ENCODE measurements at regions not wholly inside any gene's neighbourhood (a gene's known extent, or its start where the extent isn't known, plus 50 kb on each side); places are given as distances from the start of the nearest gene placed in this dataset.
"Not testable (repeated sequence)": the region's sequence is repeated elsewhere in the genome, so short reads cannot be mapped to it uniquely, and the experiment has no call there.

GRCh38 chr5:165028356-165028755, 1522.9 kb downstream of the MAT2B start:
- H3K4me3 ChIP-seq (ENCODE audit: low read length in 3 of 3) = no peak overlapping the region
- no peak overlapping the region for H3K27ac ChIP-seq (ENCODE audit: low read depth, low read length)
- no peaks in the 10 kb centered on the region for H3K36me3 ChIP-seq (ENCODE audit: control insufficient read depth in 3 of 3, insufficient read depth in 3 of 3, low read length in 3 of 3)
- H3K4me1 ChIP-seq (ENCODE audit: control insufficient read depth in 3 of 3, insufficient read depth in 3 of 3, low read length in 3 of 3) = no peaks in the 10 kb centered on the region
- H3K27me3 ChIP-seq (ENCODE audit: control insufficient read depth in 3 of 3, insufficient read depth in 3 of 3, low read length in 3 of 3) = no peaks in the 10 kb centered on the region
- no peak overlapping the region for H3K9ac ChIP-seq (ENCODE audit: low read depth in 1 of 3, low read length in 3 of 3)
- H3K9me3 ChIP-seq (ENCODE audit: control insufficient read depth in 3 of 3, low read length in 3 of 3) = no peaks in the 10 kb centered on the region

- H3K36me3 ChIP-seq (ENCODE audit: control insufficient read depth in 3 of 3, insufficient read depth in 3 of 3, low read length in 3 of 3) = no peaks in the 10 kb centered on the region
- H3K27me3 ChIP-seq (ENCODE audit: control insufficient read depth in 3 of 3, insufficient read depth in 3 of 3, low read length in 3 of 3) = no peaks in the 10 kb centered on the region
- no peak overlapping the region for H3K9ac ChIP-seq (ENCODE audit: low read depth in 1 of 3, low read length in 3 of 3)
- no peaks in the 10 kb centered on the region for H3K9me3 ChIP-seq (ENCODE audit: control insufficient read depth in 3 of 3, low read length in 3 of 3)
- no peaks in the 10 kb centered on the region for H3K4me1 ChIP-seq (ENCODE audit: control insufficient read depth in 3 of 3, insufficient read depth in 3 of 3, low read length in 3 of 3)
- no peak overlapping the region for H3K27ac ChIP-seq (ENCODE audit: low read depth, low read length)
- no peak overlapping the region for H3K4me3 ChIP-seq (ENCODE audit: low read length in 3 of 3)
Measured at GRCh38 chr5:165029099-165029870, 1523.9 kb downstream of the MAT2B start.

DNA sequence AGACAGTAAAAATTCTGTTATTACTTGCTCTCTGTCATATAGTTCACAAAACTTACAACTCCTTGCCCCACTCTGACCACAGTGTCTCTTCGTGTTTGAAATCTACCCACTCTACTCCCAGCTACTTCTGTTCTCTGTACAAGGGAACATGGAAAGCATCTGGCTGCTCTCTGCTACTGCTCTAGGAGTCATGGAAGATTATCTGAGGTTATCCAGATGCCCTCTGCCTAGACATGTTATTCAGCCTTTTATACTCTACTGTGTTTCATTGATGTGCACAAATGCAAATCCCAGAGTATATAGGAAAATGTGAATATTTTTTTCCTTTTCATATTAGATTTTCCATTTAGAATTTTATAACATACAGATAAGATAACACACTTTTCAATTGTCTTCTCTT, 1525.6 kb downstream of the MAT2B start:
- Histone ChIP-seq H3K9me3 (ENCODE audit: control insufficient read depth in 3 of 3, low read length in 3 of 3) (no peaks in the 10 kb centered on the region), H3K36me3 (ENCODE audit: control insufficient read depth in 3 of 3, insufficient read depth in 3 of 3, low read length in 3 of 3) (no peaks in the 10 kb centered on the region), H3K27ac (ENCODE audit: low read depth, low read length) (no peak overlapping the region), H3K4me3 (ENCODE audit: low read length in 3 of 3) (no peak overlapping the region), H3K27me3 (ENCODE audit: control insufficient read depth in 3 of 3, insufficient read depth in 3 of 3, low read length in 3 of 3) (no peaks in the 10 kb centered on the region), H3K9ac (ENCODE audit: low read depth in 1 of 3, low read length in 3 of 3) (no peak overlapping the region), H3K4me1 (ENCODE audit: control insufficient read depth in 3 of 3, insufficient read depth in 3 of 3, low read length in 3 of 3) (no peaks in the 10 kb centered on the region)

GRCh38 chr5:165031371-165031770, 1526.0 kb downstream of the MAT2B start:
- H3K4me3 ChIP-seq (ENCODE audit: low read length in 3 of 3) = no peak overlapping the region
- H3K4me1 ChIP-seq (ENCODE audit: control insufficient read depth in 3 of 3, insufficient read depth in 3 of 3, low read length in 3 of 3) = no peaks in the 10 kb centered on the region
- no peak overlapping the region for H3K9ac ChIP-seq (ENCODE audit: low read depth in 1 of 3, low read length in 3 of 3)
- H3K9me3 ChIP-seq (ENCODE audit: control insufficient read depth in 3 of 3, low read length in 3 of 3) = no peaks in the 10 kb centered on the region
- no peaks in the 10 kb centered on the region for H3K36me3 ChIP-seq (ENCODE audit: control insufficient read depth in 3 of 3, insufficient read depth in 3 of 3, low read length in 3 of 3)
- H3K27me3 ChIP-seq (ENCODE audit: control insufficient read depth in 3 of 3, insufficient read depth in 3 of 3, low read length in 3 of 3) = no peaks in the 10 kb centered on the region
- no peak overlapping the region for H3K27ac ChIP-seq (ENCODE audit: low read depth, low read length)

DNA sequence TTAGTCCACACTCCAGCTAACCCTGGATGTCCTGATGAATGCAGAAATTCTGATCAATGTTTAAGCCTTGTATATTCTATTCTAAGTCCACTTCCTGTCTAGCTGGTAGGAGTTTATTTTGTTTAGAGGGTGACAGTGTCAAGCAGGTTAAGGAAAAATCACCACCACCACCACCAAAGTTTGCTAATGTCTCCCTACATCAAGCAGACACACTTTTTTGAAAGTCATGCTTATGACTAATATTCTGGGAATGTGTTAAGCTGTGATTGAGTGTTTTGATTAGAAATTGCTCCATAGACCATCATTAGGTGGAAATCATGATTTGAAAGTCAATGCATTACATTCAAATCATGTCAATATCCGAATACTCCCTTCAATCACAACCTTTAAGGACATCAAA, 1530.1 kb downstream of the MAT2B start:
- H3K4me1 ChIP-seq (ENCODE audit: control insufficient read depth in 3 of 3, insufficient read depth in 3 of 3, low read length in 3 of 3) = no peaks in the 10 kb centered on the region
- no peak overlapping the region for H3K4me3 ChIP-seq (ENCODE audit: low read length in 3 of 3)
- no peaks in the 10 kb centered on the region for H3K27me3 ChIP-seq (ENCODE audit: control insufficient read depth in 3 of 3, insufficient read depth in 3 of 3, low read length in 3 of 3)
- H3K9me3 ChIP-seq (ENCODE audit: control insufficient read depth in 3 of 3, low read length in 3 of 3) = no peaks in the 10 kb centered on the region
- no peak overlapping the region for H3K27ac ChIP-seq (ENCODE audit: low read depth, low read length)
- no peaks in the 10 kb centered on the region for H3K36me3 ChIP-seq (ENCODE audit: control insufficient read depth in 3 of 3, insufficient read depth in 3 of 3, low read length in 3 of 3)
- no peak overlapping the region for H3K9ac ChIP-seq (ENCODE audit: low read depth in 1 of 3, low read length in 3 of 3)

DNA sequence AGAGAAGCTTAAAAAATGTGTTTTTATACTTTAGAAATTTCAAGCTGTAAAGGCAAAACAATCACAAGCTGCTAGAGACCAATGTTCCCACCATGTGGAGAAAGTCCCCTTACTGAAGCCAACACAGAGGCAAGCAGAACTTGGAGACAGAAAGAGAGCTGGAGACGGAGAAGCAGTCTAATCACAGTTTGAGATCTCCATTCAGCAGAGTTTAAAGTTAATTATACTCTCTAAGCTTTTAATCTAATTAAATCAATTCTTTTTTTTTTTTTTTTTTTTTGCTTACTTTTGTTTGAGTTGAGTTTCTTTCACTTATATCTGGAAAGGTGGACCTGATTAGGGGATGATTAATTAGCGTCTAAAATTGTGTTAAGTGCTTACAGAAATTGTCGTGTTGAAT, 1534.3 kb downstream of the MAT2B start:
- no peak overlapping the region for H3K27ac ChIP-seq (ENCODE audit: low read depth, low read length)
- H3K4me1 ChIP-seq (ENCODE audit: control insufficient read depth in 3 of 3, insufficient read depth in 3 of 3, low read length in 3 of 3) = no peaks in the 10 kb centered on the region
- no peak overlapping the region for H3K9ac ChIP-seq (ENCODE audit: low read depth in 1 of 3, low read length in 3 of 3)

DNA sequence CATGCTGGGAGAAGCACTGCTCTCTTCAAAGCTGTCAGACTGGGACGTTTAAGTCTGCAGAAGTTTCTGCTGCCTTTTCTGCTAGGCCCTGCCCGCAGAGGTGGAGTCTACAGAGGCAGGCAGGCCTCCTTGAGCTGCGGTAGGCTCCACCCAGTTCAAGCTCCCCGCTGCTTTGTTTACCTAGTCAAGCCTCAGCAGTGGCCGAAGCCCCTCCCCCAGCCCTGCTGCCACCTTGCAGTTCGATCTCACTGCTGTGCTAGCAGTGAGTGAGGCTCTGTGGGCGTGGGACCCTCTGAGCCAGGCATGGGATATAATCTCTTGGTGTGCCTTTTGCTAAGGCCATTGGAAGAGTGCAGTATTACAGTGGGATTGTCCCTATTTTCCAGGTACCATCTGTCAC, 1540.5 kb downstream of the MAT2B start:
- H3K27me3 ChIP-seq (ENCODE audit: control insufficient read depth in 3 of 3, insufficient read depth in 3 of 3, low read length in 3 of 3); H3K36me3 ChIP-seq (ENCODE audit: control insufficient read depth in 3 of 3, insufficient read depth in 3 of 3, low read length in 3 of 3); H3K4me1 ChIP-seq (ENCODE audit: control insufficient read depth in 3 of 3, insufficient read depth in 3 of 3, low read length in 3 of 3); H3K9ac ChIP-seq (ENCODE audit: low read depth in 1 of 3, low read length in 3 of 3); H3K9me3 ChIP-seq (ENCODE audit: control insufficient read depth in 3 of 3, low read length in 3 of 3); H3K27ac ChIP-seq (ENCODE audit: low read depth, low read length); H3K4me3 ChIP-seq (ENCODE audit: low read length in 3 of 3): not testable (repeated sequence)

More for the DNA sequence above, 1534.3 kb downstream of the MAT2B start:
- no peaks in the 10 kb centered on the region for H3K9me3 ChIP-seq (ENCODE audit: control insufficient read depth in 3 of 3, low read length in 3 of 3)
- no peak overlapping the region for H3K4me3 ChIP-seq (ENCODE audit: low read length in 3 of 3)
- no peaks in the 10 kb centered on the region for H3K27me3 ChIP-seq (ENCODE audit: control insufficient read depth in 3 of 3, insufficient read depth in 3 of 3, low read length in 3 of 3)
- no peaks in the 10 kb centered on the region for H3K36me3 ChIP-seq (ENCODE audit: control insufficient read depth in 3 of 3, insufficient read depth in 3 of 3, low read length in 3 of 3)

- Histone ChIP-seq H3K27me3 (ENCODE audit: control insufficient read depth in 3 of 3, insufficient read depth in 3 of 3, low read length in 3 of 3) (no peaks in the 10 kb centered on the region), H3K9me3 (ENCODE audit: control insufficient read depth in 3 of 3, low read length in 3 of 3) (no peaks in the 10 kb centered on the region), H3K4me3 (ENCODE audit: low read length in 3 of 3) (no peak overlapping the region), H3K36me3 (ENCODE audit: control insufficient read depth in 3 of 3, insufficient read depth in 3 of 3, low read length in 3 of 3) (no peaks in the 10 kb centered on the region), H3K9ac (ENCODE audit: low read depth in 1 of 3, low read length in 3 of 3) (no peak overlapping the region), H3K4me1 (ENCODE audit: control insufficient read depth in 3 of 3, insufficient read depth in 3 of 3, low read length in 3 of 3) (no peaks in the 10 kb centered on the region), H3K27ac (ENCODE audit: low read depth, low read length) (no peak overlapping the region)
Measured at GRCh38 chr5:165055476-165055875, 1550.1 kb downstream of the MAT2B start.

GRCh38 chr5:165057145-165057544, 1551.7 kb downstream of the MAT2B start:
- no peaks in the 10 kb centered on the region for H3K4me1 ChIP-seq (ENCODE audit: control insufficient read depth in 3 of 3, insufficient read depth in 3 of 3, low read length in 3 of 3)
- no peaks in the 10 kb centered on the region for H3K27me3 ChIP-seq (ENCODE audit: control insufficient read depth in 3 of 3, insufficient read depth in 3 of 3, low read length in 3 of 3)
- H3K4me3 ChIP-seq (ENCODE audit: low read length in 3 of 3) = no peak overlapping the region
- no peaks in the 10 kb centered on the region for H3K9me3 ChIP-seq (ENCODE audit: control insufficient read depth in 3 of 3, low read length in 3 of 3)
- H3K9ac ChIP-seq (ENCODE audit: low read depth in 1 of 3, low read length in 3 of 3) = no peak overlapping the region
- no peak overlapping the region for H3K27ac ChIP-seq (ENCODE audit: low read depth, low read length)
- H3K36me3 ChIP-seq (ENCODE audit: control insufficient read depth in 3 of 3, insufficient read depth in 3 of 3, low read length in 3 of 3) = no peaks in the 10 kb centered on the region

- Histone ChIP-seq H3K4me3 (ENCODE audit: low read length in 3 of 3) (no peak overlapping the region), H3K4me1 (ENCODE audit: control insufficient read depth in 3 of 3, insufficient read depth in 3 of 3, low read length in 3 of 3) (no peaks in the 10 kb centered on the region), H3K36me3 (ENCODE audit: control insufficient read depth in 3 of 3, insufficient read depth in 3 of 3, low read length in 3 of 3) (no peaks in the 10 kb centered on the region), H3K9me3 (ENCODE audit: control insufficient read depth in 3 of 3, low read length in 3 of 3) (peaks cover 0 to 3% (median 0%) of the 10 kb centered on the region in 3 donors), H3K27me3 (ENCODE audit: control insufficient read depth in 3 of 3, insufficient read depth in 3 of 3, low read length in 3 of 3) (no peaks in the 10 kb centered on the region), H3K9ac (ENCODE audit: low read depth in 1 of 3, low read length in 3 of 3) (no peak overlapping the region), H3K27ac (ENCODE audit: low read depth, low read length) (no peak overlapping the region)
Measured at GRCh38 chr5:165066751-165067385, 1561.4 kb downstream of the MAT2B start.

All from skeletal muscle tissue (tissue), 3 donors.